Activated T-helper 1 cell treated with anti-CD3 and anti-CD28 coated beads, Interleukin-12 subunit alpha, Interleukin-12 subunit beta, Interleukin-2, Interleukin-4 antibody, amounts not matched to agents 30 ng/mL and 10 ng/mL and 1 ng/mL, durations not matched to agents 14 hours and 24 hours and 36 hours (primary cell): ENCODE measurements at regions not wholly inside any gene's neighbourhood (a gene's known extent, or its start where the extent isn't known, plus 50 kb on each side); places are given as distances from the start of the nearest gene placed in this dataset.
"Not testable (repeated sequence)": the region's sequence is repeated elsewhere in the genome, so short reads cannot be mapped to it uniquely, and the experiment has no call there.

ENCODE experiments used
- DNase-seq: peaks from one replicate; pipeline ENCODE4 v3.0.0; 2021; ENCODE audit warnings: low spot score
- H3K27ac Mint-ChIP-seq: one replicate; pipeline ENCODE4 v1.8.0; 2021; ENCODE audit warnings: mild to moderate bottlenecking, mixed read lengths
- H3K27me3 Mint-ChIP-seq: one replicate; pipeline ENCODE4 v1.8.0; 2022; ENCODE audit warnings: mild to moderate bottlenecking, moderate library complexity, mixed read lengths; ENCODE audit not compliant: insufficient read depth
- H3K36me3 Mint-ChIP-seq: one replicate; pipeline ENCODE4 v1.8.0; 2021; ENCODE audit warnings: low read depth, mixed read lengths
- H3K4me1 Mint-ChIP-seq: one replicate; pipeline ENCODE4 v1.8.0; 2021; ENCODE audit warnings: low read depth, mixed read lengths
- H3K4me3 Mint-ChIP-seq: one replicate; pipeline ENCODE4 v1.8.0; 2021; ENCODE audit warnings: mild to moderate bottlenecking, moderate library complexity, mixed read lengths
- H3K9me3 Mint-ChIP-seq: one replicate; pipeline ENCODE4 v1.8.0; 2021; ENCODE audit warnings: mixed read lengths
- intact Hi-C: fragments of 100-400 bp; cut with micrococcal nuclease; formaldehyde crosslinking; loops from one replicate; pipeline ENCODE4 v1.15.1; 2024

DNA sequence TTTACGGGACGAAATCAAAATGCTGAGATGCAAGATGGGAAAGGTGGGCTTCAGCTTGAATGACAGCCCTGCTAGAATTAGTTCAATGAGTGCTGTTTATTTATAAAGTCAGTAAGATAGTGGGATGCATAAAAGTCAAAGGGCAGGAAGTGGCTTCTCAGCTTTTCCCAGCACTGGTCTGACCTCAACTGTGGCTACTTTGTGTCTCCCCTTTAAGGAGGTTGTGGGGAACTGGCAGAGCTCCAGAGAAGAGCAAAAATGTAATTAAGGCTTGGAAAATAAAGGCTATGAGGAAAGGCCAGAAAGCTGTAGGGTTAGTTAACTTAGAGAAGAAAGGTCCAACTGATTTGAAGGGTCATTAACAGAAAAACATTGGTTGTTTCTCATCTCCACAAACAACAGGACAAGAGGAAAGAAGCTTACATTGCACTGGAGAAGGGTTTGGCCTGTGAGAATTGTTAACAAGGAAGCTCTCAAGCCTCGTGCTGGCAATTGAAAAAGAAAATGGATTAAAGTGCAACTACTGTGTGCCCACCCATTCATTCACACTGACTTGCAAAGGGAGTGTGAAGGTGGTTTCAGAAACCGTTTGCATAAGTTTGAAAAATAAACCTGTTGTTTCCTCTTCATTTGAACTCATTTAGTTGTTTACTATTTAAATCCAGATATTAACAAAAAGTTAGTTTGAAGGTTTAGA lies 68.8 kb upstream of the CD28 start:
- Mint-ChIP-seq H3K9me3 (no peaks in the 10 kb centered on the region), H3K4me3 (peak overlapping the region; percentile 24), H3K27ac (peak overlapping the region; percentile 10), H3K36me3 (peaks cover 3% of the 10 kb centered on the region), H3K27me3 (peaks cover 4% of the 10 kb centered on the region), H3K4me1 (peaks cover 19% of the 10 kb centered on the region)
- intact Hi-C loops: no loop called here
- no peak for DNase-seq

DNA sequence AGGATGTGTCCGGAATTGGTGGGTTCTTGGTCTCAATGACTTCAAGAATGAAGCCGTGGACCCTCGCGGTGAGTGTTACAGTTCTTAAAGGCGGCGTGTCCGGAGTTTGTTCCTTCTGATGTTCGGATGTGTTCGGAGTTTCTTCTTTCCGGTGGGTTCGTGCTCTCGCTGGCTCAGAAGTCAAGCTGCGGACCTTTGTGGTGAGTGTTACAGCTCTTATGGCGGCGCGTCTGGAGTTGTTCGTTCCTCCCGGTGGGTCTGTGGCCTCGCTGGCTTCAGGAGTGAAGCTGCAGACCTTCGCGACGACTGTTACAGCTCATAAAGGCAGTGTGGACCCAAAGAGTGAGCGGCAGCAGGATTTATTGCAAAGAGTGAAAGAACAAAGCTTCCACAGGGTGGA lies 64.6 kb upstream of the CD28 start:
- H3K27me3 Mint-ChIP-seq, H3K27ac Mint-ChIP-seq, H3K9me3 Mint-ChIP-seq, DNase-seq, H3K4me3 Mint-ChIP-seq, intact Hi-C loops, H3K36me3 Mint-ChIP-seq: not testable (repeated sequence)
- peaks cover 18% of the 10 kb centered on the region for H3K4me1 Mint-ChIP-seq

GRCh38 chr2:203642841-203643240 lies 63.6 kb upstream of the CD28 start:
- DNase-seq, H3K4me3 Mint-ChIP-seq, H3K36me3 Mint-ChIP-seq, intact Hi-C loops, H3K27me3 Mint-ChIP-seq, H3K27ac Mint-ChIP-seq, H3K9me3 Mint-ChIP-seq: not testable (repeated sequence)
- peaks cover 10% of the 10 kb centered on the region for H3K4me1 Mint-ChIP-seq

- no peak for DNase-seq
- Mint-ChIP-seq H3K9me3 (no peaks in the 10 kb centered on the region), H3K4me3 (no peak overlapping the region), H3K27ac (no peak overlapping the region), H3K36me3 (no peaks in the 10 kb centered on the region), H3K4me1 (peaks cover 9% of the 10 kb centered on the region), H3K27me3 (peaks cover 8% of the 10 kb centered on the region)
- intact Hi-C loops: no loop called here
Measured at GRCh38 chr2:203645831-203646230, 60.6 kb upstream of the CD28 start.

- intact Hi-C loops: no loop called here
- peaks cover 4% of the 10 kb centered on the region for H3K27me3 Mint-ChIP-seq
- no peaks in the 10 kb centered on the region for H3K9me3 Mint-ChIP-seq
- DNase-seq: no peak
- peaks cover 14% of the 10 kb centered on the region for H3K4me1 Mint-ChIP-seq
- H3K27ac Mint-ChIP-seq: no peak overlapping the region
- H3K36me3 Mint-ChIP-seq: no peaks in the 10 kb centered on the region
- H3K4me3 Mint-ChIP-seq: no peak overlapping the region
Measured at GRCh38 chr2:203646266-203646864, 60.1 kb upstream of the CD28 start.

GRCh38 chr2:203646961-203647360 lies 59.5 kb upstream of the CD28 start:
- Mint-ChIP-seq H3K36me3 (no peaks in the 10 kb centered on the region), H3K4me1 (peaks cover 20% of the 10 kb centered on the region), H3K27ac (no peak overlapping the region), H3K4me3 (no peak overlapping the region), H3K9me3 (no peaks in the 10 kb centered on the region), H3K27me3 (peaks cover 4% of the 10 kb centered on the region)
- no peak for DNase-seq
- intact Hi-C loops: no loop called here

GRCh38 chr2:203647579-203647978 lies 58.9 kb upstream of the CD28 start:
- DNase-seq: no peak
- Mint-ChIP-seq H3K4me1 (peaks cover 20% of the 10 kb centered on the region), H3K27me3 (peaks cover 4% of the 10 kb centered on the region), H3K36me3 (no peaks in the 10 kb centered on the region), H3K4me3 (no peak overlapping the region), H3K9me3 (no peaks in the 10 kb centered on the region), H3K27ac (no peak overlapping the region)
- intact Hi-C loops: no loop called here

DNA sequence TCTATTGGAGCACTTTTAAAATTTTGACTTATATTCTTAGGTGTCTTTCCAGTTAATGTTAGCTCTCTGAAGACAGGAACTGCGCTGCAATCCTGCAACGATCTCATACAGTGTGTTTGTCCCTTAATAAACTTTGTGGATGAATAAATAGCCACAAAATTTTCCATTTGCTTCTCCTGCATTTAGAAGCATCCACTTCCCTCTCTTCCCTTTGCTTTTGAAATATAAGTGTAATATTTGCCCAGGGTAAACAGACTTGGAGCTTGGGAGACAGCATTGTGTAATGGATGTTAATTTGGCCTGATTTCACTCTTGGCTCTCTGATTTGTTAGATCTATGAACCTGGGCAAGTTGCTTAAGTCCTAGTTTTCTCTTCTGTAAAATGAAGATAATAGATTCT lies 58.2 kb upstream of the CD28 start:
- Mint-ChIP-seq H3K36me3 (no peaks in the 10 kb centered on the region), H3K27ac (no peak overlapping the region), H3K9me3 (no peaks in the 10 kb centered on the region), H3K27me3 (peaks cover 4% of the 10 kb centered on the region), H3K4me3 (no peak overlapping the region), H3K4me1 (peaks cover 20% of the 10 kb centered on the region)
- DNase-seq: no peak
- intact Hi-C loops: no loop called here

GRCh38 chr2:203649176-203649814 lies 57.1 kb upstream of the CD28 start:
- H3K4me1 Mint-ChIP-seq: peaks cover 20% of the 10 kb centered on the region
- peaks cover 4% of the 10 kb centered on the region for H3K27me3 Mint-ChIP-seq
- DNase-seq: no peak
- H3K4me3 Mint-ChIP-seq: no peak overlapping the region
- H3K27ac Mint-ChIP-seq: no peak overlapping the region
- H3K36me3 Mint-ChIP-seq: no peaks in the 10 kb centered on the region
- H3K9me3 Mint-ChIP-seq: no peaks in the 10 kb centered on the region
- intact Hi-C loops: no loop called here

DNA sequence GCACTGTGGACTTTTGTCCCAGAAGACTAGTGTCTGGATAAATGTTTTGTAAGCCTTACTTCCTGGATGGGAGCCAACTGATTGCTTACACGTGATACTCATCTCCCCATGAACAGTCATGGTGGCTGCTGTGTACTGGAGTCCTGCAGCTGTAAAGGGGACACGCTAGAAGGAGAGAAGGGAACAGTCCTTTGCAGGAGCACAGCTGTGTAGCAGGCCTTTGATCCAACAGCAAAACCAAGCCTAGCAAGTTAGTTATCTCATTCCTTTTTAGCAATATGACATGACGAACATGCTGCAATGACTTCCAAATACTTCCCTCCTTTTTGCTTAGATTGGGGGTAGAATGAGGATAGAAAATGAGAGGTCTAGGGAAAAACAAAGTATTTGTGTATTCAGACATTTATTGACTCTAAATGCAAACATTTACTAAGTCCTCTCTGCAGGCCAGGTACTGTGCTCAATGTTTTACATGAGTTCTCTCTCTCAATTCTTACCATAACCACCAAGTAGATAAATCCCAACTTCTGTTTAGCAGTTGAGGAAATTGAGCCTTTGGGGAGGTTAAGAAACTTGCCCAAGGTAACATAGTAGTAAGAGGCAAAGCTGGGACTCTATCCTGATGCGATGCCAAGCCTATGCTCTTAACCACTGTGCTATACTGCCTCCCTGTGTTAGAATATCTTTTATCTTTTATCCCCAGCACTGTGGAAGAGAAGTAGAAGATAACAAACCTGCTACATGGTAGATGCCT lies 55.4 kb upstream of the CD28 start:
- Mint-ChIP-seq H3K4me1 (peaks cover 36% of the 10 kb centered on the region), H3K36me3 (no peaks in the 10 kb centered on the region), H3K9me3 (no peaks in the 10 kb centered on the region), H3K27ac (no peak overlapping the region), H3K27me3 (peaks cover 5% of the 10 kb centered on the region), H3K4me3 (no peak overlapping the region)
- intact Hi-C loops: loop anchor here (1.0 to 10.0 kb wide), 5 partner anchors 114 to 416 kb away; partner anchors contain the start of genes CYP20A1 and RAPH1
- no peak for DNase-seq

DNA sequence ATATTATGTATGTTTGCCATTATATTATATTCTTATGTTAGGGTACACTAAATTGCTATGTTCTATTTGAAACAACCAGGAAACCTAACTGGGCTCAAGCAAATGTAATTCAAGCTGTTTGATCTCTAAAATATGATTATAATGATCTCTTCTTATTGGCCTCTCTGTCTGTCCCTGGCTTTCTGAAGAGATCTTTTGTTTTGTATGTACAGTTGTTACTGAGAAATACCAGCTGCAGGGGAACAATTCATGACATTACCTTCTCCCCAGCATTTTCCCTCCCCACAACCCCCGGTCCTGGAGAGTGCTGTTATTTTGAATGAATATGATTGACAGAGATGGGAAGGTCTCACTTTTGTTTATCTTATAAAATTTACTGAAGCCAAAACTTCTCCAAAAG lies 54.8 kb upstream of the CD28 start:
- no peak overlapping the region for H3K27ac Mint-ChIP-seq
- H3K36me3 Mint-ChIP-seq: no peaks in the 10 kb centered on the region
- H3K27me3 Mint-ChIP-seq: peaks cover 5% of the 10 kb centered on the region
- DNase-seq: no peak
- peaks cover 40% of the 10 kb centered on the region for H3K4me1 Mint-ChIP-seq
- intact Hi-C loops: loop anchor here (1.0 to 10.0 kb wide), 5 partner anchors 114 to 417 kb away; partner anchors contain the start of genes CYP20A1 and RAPH1
- H3K9me3 Mint-ChIP-seq: no peaks in the 10 kb centered on the region
- no peak overlapping the region for H3K4me3 Mint-ChIP-seq

- no peak overlapping the region for H3K27ac Mint-ChIP-seq
Measured at GRCh38 chr2:203654826-203655225, 51.6 kb upstream of the CD28 start.

More at GRCh38 chr2:203654826-203655225, 51.6 kb upstream of the CD28 start:
- intact Hi-C loops: loop anchor here (5.0 to 10.0 kb wide), 4 partner anchors 47 to 420 kb away; partner anchors contain the start of genes CYP20A1 and RAPH1
- no peak for DNase-seq
- Mint-ChIP-seq H3K4me3 (no peak overlapping the region), H3K36me3 (peaks cover 3% of the 10 kb centered on the region), H3K9me3 (no peaks in the 10 kb centered on the region), H3K27me3 (peaks cover 1% of the 10 kb centered on the region), H3K4me1 (peaks cover 44% of the 10 kb centered on the region)
